Suppressor macrophage (primary cell): ENCODE measurements at regions not wholly inside any gene's neighbourhood (a gene's known extent, or its start where the extent isn't known, plus 50 kb on each side); places are given as distances from the start of the nearest gene placed in this dataset.
"Not testable (repeated sequence)": the region's sequence is repeated elsewhere in the genome, so short reads cannot be mapped to it uniquely, and the experiment has no call there.

Source experiments
- DNase-seq, 4 experiments: peaks; one replicate each; pipeline ENCODE4 v3.0.0-alpha.2; 2020 to 2022

DNA sequence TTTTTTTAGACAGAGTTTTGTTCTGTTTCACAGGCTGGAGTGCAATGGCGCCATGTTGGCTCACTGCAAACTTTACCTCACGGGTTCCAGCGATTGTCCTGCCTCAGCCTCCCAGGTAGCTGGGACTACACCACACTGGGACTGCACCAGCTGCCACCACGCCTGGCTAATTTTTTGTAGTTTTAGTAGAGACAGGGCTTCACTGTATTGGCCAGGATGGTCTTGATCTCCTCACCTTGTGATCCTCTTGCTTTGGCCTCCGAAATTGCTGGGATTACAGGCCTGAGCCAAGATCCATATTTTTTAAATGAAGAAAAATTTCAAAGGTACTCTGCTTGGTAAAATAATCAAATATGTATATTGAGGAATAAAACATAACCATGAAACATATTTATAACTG lies 195.8 kb upstream of the TPTE start:
- DNase-seq, result peak; percentile 46 to 98 (median 75)

DNA sequence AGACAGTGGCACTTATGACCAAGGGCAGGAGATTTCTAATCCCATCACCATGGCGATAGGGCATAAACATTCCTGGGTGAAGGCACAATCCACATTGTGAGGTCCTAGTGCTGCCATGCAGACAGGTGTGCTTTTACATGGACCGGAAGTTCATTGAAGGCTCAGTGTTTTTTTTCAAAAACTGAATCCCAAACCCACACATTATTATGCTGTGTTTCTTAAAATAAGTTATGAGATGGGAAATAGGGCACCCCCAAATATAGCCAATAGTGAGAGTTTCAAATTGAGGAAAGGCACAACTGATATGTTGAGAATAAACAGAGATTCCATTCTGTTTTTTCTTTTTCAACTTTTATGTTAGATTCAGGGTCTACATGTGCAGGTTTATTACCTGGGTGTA lies 195.2 kb upstream of the TPTE start:
- not testable (repeated sequence) for DNase-seq

DNA sequence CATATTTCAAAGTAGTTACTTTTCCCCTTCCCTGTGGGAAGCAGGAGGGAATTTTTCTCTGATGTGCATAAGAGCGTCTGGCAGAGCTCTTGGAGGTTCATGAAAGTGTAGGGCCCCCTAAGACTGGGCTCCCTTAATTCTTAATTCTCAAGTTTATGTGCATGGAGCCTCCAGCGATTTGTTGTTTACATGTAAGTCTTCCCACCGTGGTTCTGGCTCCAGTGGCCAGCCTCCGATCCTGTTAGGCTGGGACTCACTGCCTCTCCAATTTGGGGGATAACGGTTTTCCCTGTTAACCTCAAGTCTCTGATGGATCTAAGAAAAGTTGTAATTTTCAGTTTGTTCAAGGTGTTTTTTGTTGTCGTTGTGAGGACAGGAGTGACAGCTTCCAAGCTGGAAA lies 192.7 kb upstream of the TPTE start:
- DNase-seq, result not testable (repeated sequence)

DNA sequence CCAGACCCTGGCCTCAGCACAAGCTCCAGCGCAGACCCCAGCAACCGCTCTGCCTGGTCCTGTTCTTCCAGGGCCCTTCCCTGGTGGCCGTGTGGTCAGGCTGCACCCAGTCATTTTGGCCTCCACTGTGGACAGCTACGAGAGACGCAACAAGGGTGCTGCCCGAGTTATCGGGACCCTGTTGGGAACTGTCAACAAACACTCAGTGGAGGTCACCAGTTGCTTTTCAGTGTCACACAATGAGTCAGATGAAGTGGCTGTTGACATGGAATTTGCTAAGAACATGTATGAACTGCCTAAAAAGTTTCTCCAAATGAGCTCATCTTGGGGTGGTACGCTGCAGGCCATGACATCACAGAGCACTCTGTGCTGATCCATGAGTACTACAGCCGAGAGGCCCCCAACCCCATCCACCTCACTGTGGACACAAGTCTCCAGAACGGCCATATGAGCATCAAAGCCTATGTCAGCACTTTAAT lies 190.7 kb upstream of the TPTE start:
- DNase-seq, result not testable (repeated sequence)

- not testable (repeated sequence) for DNase-seq
Observed at GRCh38 chr21:10331134-10331533, 190.2 kb upstream of the TPTE start.

DNA sequence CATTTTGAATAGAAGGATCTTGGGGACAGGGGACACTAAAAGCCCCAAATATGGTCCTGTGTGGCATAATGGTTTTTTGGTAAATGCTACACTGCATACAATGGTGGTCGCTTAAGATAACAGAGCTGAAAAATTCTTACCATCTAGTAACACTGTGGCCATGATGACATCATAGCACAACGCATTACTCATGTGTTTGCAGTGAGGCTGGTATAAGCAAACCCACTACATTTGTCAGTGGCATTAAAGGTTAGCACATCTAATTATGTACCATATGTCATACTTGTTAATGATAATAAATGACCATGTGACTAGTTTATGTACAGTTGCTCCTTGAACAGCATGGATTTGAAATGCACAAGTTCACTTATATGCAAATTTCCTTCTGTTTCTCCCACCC lies 188.4 kb upstream of the TPTE start:
- not testable (repeated sequence) for DNase-seq

DNA sequence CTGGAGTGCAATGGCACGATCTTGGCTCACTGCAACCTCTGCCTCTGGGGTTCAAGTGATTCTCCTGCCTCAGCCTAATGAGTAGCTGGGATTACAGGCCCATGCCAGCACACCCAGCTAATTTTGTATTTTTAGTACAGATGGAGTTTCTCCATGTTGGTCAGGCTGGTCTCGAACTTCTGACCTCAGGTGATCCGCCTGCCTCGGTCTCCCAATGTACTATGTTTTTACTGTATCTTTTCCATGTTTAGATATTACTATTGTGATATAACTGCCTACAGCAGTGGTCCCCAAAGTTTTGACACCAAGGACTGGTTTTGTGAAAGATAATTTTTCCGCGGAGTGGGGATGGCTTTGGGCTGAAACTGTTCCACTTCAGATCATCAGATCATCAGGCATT lies 187.0 kb upstream of the TPTE start:
- not testable (repeated sequence) for DNase-seq

DNA sequence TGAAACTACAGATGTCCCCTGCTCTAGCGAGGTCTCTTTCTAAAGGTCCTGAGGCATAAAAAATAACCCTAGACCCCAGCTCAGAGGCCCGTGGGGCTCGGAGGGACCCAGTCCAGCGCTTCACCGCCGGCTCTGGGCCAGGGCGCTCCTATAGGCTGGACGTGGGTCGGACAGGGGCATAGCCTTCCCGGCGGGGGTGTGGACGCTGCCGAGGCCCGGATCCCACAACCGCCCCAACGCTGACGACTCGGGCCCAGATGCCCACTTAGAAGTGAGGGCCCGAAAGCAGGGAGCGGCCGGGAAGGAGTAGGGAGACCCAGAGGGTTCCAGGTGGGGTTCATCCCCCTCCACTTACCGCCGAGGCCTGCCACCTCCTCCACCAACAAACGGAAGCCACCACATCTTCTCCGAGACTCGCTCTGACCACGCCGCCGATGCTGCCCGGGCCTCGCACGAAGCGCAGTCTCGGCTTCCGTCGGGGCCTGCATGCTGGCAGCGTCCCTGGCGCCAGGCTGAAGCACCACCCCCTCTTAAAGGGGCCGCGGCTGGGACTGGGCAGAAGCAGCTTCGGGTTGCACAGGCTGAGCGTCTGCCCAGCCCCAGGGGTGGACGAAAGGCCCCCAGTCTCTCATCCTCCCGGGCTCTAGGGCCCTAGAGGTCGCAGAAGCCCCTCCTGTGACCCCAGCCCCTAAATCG lies 179.0 kb upstream of the TPTE start:
- DNase-seq, result not testable (repeated sequence)

DNA sequence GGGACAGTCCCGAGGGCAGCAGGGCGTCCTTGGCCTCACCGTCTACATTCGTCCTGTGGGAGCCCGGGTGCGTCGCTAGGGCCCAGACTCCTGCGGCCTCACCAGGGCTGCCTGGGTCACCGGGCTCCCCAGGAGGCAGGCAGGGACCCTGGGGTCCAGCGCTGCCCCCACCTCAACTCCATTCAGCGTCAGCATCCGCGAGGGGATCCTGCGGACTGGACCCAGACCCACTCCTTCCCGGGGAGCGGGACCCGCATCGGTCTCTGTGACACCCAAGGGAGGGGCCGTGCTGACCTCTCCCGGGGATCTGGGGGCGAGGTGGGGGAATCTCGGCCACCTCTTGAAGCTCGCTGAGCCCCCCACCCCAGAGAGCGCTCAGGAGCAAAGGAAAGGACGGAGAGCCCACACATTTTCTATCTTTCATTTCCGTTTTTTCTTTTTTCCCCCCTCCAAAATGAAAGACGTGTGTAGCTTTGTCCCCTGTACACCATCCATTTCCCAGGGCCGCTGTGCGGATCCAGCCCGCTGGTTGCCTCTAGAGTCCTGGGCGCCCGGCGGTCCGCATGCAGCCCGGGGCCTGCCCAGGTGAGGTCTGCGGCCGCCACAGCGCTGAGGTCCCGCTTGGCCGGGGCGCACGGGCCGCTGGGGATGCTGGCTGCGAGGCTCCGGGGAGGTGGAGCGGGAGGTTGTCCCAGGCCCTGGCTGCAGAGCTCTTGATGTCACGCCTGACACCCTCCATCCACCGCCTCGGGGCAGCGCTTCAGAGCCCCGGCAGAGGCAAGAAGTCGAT lies 178.0 kb upstream of the TPTE start:
- not testable (repeated sequence) for DNase-seq

DNA sequence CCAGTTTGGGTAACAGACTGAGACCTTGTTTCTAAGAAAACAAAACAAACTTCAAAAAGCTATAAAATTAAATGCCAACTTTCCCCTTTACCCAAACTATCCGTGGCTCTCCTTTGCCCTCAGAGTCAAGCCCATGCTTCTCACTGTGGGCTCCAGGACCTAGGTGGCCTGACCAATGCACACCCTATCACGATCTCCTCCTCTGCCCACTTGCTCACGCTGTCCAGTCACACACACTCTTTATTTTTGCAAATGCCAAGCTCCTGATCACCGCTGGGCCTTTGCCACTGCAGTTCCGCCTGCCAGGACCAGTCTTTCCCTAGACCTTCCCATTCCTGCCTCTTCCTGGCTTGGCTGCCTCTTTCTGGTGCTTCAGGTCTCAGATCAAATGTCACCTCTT lies 177.1 kb upstream of the TPTE start:
- DNase-seq, result not testable (repeated sequence)

GRCh38 chr21:10345178-10345612 lies 176.2 kb upstream of the TPTE start:
- not testable (repeated sequence) for DNase-seq

DNA sequence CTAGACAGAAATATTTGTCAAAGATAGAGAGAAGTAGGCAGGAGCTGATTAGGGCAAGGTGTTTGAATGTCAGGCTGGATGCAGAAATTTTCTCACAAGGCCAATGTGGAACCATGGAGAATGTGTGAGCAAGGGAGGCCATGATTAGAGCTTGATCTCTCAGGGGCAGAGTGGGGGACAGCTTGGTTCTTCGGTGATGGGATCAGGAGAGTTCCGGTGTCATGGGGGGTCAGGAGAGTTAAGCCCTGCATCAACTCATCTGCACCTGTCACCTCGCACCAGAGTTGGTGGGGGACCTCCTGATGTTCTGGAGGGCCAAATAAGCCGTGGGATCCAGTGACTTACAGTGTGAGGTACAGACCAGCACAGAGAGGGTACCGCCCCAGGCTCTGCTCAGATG lies 175.1 kb upstream of the TPTE start:
- DNase-seq, result not testable (repeated sequence)

DNA sequence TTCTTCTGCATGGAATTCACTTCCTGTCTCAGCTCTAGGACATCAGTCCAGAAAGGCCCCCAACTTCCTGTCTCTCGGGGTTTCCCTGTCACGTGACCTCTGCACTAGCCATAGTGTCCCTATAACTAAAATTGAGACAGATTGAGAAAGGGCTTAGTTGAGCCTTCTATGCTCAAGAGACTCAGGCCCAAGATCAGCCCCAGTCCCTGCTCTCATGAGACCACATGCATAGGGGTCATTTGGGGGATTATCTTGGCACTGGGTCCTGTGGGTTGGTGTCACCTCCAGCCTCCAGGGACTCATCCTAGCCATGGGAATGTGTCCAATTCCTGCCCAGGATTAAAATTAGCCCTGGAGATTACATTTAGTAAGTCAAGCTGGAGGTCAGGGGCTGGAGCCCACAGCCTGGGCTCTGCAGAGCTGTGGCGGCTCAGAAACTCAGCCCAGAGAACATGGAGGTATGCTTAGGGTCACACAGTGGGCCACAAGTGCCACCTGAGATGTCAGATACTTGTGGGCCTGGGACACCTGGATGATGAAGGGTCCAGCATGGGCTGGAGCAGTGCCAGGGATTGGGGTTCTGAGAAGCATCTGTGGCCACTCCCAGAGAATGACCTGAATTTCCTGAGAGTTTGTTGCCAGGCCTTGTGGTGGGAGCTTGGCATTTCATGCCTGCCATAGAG lies 174.3 kb upstream of the TPTE start:
- DNase-seq, result not testable (repeated sequence)

DNA sequence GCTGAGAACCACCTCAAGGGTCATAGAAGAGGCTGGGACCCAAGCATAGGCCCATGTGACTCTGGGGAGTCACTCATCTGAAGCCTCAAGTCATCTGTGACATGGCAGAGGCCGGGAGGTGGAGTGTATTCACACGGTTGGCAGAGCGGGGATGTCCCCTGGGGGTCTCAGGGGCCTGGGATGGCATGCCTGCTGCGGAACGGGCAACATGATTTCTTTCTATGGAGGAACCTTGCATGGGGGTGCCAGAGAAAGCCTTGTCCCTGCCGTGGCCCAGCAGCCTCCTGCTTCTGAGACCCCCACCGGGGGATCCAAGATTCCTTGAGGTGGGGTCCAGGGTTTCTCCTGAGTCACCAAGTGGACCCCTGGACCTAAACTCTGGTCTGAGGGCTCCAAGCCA lies 173.7 kb upstream of the TPTE start:
- not testable (repeated sequence) for DNase-seq

- DNase-seq, result not testable (repeated sequence)
Observed at GRCh38 chr21:10348150-10348549, 173.2 kb upstream of the TPTE start.

DNA sequence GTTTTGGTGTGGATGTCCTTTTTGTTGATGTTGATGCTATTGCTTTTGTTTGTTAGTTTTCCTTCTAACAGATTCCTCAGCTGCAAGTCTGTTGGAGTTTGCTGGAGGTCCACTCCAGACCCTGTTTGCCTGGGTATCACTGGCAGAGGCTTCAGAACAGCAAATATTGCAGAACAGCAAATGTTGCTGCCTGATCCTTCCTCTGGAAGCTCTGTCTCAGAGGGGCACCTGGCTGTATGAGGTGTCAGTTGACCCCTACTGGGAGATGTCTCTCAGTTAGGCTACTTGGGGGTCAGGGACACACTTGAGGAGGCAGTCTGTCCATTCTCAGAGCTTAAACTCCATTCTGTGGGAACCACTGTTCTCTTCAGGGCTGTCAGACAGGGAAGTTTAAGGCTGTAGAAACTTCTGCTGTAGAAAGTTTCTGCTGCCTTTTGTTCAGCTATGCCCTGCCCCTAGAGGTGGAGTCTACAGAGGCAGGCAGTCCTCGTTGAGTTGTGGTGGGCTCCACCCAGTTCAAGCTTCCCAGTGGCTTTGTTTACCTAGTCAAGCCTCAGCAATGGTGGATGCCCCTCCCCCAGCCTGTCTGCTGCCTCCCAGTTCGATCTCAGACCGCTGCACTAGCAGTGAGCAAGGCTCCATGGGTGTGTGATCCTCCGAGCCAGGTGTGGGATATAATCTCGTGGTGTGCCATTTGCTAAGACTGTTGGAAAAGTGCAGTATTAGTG lies 166.4 kb upstream of the TPTE start:
- not testable (repeated sequence) for DNase-seq

DNA sequence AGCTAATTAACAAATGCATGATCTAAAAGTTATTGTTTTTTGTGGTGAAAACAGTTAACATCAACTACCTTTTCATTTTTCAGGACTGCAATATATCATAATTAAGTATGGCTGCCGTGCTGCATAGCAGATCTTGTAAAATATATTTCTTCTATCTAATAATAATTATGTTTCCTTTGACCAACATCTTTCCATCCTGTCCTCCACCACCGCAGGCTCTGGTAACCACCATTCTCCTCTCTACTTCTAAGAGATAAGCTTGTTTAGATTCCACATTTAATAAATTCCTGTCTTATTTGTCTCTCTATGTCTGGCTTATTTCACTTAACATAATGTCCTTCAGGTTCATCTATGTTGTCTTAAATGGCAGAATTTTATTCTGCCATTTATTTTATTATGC lies 162.3 kb upstream of the TPTE start:
- DNase-seq, result not testable (repeated sequence)

DNA sequence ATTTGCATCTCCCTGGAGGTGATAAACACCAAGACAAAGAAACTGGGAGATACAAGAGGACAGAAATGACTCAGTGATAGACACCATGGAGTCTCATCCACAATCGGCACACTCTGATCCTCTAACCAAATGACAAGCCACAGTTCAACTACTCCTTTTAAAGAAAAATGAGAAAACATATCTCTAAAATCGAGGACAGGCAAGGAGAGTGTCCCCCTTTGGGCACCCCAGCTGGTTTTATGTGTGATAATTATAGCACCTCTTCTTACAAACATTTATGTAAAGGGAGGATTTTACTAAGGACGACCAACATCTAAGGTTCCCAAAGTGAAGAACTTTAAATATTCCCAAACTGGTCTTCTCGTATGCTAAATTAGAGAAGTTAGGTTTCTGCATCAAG lies 161.5 kb upstream of the TPTE start:
- not testable (repeated sequence) for DNase-seq

GRCh38 chr21:10361214-10361736 lies 160.1 kb upstream of the TPTE start:
- DNase-seq, result not testable (repeated sequence)

DNA sequence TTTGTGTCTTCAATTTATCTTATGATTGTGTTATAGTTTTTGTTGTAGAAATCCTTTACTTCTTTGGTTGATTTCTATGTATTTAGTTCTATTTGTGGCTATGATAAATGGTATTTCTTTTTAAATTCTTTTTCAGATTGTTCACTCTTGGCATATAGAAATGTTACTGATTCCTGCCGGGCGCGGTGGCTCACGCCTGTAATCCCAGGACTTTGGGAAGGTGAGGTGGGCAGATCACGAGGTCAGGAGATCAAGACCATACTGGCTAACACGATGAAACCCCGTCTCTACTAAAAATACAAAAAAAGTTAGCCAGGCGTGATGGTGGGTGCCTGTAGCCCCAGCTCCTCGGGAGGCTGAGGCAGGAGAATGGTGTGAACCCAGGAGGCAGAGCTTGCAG lies 158.6 kb upstream of the TPTE start:
- DNase-seq, result not testable (repeated sequence)

DNA sequence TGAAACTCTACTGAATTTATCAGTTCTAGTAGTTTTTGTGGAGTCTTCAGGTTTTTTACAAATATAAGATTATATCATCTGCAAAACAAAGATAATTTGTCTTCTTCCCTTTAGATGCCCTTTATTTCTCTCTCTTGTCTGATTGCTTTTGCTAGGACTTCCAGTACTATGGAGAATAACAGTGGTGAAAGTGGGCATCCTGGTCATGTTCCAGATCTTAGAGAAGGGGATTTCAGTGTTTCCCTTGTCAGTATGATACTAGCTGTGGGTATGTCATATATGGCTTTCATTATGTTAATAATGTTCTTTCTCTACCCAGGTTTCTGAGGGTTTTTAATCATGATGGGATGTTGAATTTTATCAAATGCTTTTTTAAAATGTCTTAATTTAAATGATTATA lies 158.1 kb upstream of the TPTE start:
- DNase-seq, result not testable (repeated sequence)

GRCh38 chr21:10366210-10366609 lies 155.2 kb upstream of the TPTE start:
- DNase-seq, result not testable (repeated sequence)
